ENCODE measurements at regions not wholly inside any gene's neighbourhood (a gene's known extent, or its start where the extent isn't known, plus 50 kb on each side); places are given as distances from the start of the nearest gene placed in this dataset.
"Not testable (repeated sequence)": the region's sequence is repeated elsewhere in the genome, so short reads cannot be mapped to it uniquely, and the experiment has no call there.

- DNase-seq (ENCODE audit: low read depth, low spot score): not testable (repeated sequence)
Observed at GRCh38 chr3:14272959-14273560, 94.4 kb downstream of the LSM3 start.

GRCh38 chr3:14273901-14274611 is 95.4 kb downstream of the LSM3 start:
- DNase-seq (ENCODE audit: low read depth, low spot score): no peak

DNA sequence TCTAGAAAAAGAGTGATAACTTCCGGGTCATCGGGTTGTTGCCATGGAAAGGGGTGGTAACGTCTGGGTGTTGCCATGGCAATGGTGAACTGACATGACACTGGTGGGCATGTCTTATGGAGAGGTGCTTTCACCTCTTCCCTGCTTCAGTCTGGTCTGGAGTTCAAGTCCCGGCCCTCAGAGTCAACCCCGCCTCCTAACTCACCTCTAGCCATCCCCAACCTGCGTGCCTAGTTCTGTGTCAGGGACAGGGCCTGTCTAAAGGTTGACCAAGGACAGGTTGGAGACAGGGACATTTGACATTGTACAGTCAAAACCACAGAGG is 96.0 kb downstream of the LSM3 start:
- no peak for DNase-seq (ENCODE audit: low read depth, low spot score)

DNA sequence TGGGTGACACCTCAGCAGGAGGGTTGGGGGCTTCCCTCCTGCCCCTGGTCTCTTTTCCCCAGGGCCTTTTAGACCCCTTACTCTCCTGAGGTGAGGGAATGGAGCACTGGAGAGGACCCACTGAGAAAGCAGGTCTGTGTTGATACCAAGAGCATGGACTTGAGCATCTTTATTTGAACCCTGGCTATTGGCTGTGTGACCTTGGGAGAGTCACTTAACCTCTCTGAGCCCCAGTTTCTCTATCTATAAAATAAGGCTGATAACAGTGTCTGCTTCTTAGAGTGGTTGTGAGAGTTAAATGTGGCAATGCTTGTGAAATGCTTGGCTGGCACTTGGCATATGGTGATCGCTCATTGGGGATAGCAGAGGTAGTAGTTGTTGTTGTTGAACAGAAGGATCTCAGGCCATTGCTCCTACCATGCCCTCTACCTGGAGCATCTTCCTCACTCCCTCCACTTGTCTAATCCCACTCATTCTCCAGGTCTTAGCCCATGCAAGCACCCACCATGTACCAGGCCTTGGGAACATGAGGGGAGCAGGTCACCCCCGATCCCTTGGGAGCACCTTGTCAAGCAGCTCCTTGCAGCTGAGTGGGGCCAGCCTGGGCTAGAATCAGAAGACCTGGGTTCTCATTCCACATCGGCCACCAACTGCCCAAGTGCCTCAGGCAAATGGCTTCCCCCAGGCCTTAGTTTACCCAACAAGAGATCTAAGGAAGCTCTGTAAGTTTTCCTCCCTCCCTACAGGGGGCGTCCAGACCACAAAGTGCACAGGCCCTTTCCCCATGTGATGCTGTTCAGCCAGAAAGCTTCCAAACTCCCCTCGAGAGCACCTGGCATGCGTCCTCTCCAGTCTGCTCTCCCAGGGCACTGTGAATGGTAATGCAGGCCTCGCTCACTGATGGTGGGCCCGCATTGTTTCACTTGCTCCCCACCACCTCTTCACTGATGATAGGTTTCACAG is 96.7 kb downstream of the LSM3 start:
- no peak for DNase-seq (ENCODE audit: low read depth, low spot score)

DNA sequence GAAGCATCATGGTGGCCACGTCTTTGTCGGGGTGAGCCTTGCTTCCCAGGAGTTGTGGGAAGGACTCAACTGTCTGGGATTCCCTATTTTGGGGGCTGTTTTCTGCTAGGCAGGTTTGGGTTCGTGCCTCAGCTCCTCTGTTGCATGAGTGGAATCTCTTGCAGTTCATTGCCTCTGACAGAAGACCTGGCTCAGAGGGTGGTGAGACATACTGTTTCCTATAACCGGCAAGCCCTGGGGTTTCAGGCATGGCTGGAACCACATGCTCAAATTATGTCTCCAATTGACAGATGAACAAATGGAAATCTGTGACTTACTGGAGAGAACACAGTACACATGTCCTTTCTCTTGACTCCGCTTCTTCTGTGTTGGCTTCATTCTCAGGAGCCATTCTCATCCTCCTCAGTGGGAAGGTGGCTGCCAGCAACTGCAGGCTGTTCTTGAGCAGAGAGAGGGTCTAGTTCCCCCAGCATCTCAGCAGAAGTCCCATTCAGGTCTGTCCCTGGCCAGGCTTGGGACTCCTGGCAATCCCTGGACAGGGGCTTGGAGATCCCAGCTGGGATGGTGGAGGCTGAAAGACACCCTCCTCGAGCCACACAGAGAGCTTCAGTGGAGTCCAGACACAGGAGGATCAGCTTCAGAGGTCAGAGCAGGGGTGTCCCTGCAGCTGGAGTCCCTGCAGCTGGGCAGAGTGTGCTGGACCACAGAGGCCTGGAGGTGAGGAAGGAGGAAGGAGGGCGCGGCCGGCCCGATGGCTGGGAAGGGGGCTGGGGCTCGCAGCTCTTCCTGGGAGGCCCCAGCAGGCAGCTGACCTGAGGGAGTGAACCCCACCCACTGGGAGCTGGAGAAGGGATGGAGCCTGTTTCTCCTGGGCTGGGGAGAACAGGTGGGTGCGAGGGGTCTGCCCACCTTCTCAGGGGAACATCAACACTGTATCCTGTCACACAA is 97.6 kb downstream of the LSM3 start:
- DNase-seq (ENCODE audit: low read depth, low spot score): no peak

DNA sequence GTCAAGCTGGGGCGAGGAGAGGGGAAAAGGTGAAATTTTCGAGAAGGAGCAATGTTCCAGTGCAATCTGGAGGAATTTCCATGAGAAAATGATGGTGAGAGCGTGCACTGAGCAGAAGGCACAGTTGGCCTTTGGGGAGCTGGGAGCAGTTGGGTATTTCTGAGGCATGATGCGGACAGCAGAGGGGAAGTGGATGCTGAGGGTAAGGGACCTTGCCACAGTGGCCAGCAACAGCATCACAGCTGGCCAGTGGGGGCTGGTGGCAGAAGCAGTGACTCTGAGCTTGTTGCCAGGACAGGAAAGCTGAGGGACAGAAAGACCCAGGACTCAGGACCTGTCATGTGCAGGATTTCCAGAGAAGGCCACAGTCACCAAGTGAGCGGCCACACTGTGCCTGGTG is 98.9 kb downstream of the LSM3 start:
- DNase-seq (ENCODE audit: low read depth, low spot score): no peak

GRCh38 chr3:14278265-14278798 is 99.7 kb downstream of the LSM3 start:
- no peak for DNase-seq (ENCODE audit: low read depth, low spot score)

DNA sequence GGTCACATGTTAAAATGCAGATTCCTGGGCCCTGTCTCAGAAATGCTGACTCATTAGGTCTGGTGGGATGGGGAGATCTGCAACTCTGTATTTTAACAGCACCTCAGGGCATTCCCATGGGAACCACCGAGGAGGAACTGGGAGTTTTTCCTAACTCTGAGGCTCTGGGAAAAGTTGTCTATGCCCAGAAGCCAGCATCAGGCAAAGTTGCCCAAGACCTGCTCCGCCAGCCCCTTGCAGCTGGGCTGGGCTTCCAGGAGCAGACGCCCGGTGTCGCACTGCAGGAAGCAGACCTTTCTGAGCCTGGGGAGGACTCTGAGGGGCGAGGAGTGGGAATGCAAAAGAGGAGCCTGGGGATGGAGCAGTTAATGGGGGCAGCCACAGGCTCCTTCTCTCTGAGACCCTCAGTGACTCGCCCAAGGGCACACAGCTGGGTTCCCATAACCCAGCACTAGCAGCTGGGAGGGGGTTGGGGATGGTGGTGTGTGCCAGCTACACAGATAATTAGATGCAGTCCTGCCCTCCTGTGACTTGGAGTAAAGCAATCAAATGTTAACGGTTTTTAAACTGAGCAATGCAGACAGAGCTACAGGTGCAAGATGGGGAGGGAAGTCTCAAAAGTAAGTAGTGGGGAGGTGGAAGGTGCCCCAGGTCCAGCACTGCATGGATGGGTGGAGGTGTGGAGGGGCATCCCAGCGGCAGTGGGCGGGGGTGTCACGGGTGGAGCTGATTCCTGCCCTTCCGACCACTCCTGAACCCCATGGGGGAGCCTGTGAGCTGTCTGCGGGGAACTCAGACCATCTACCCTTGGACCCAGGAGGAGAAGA is 100.4 kb downstream of the LSM3 start:
- no peak for DNase-seq (ENCODE audit: low read depth, low spot score)

GRCh38 chr3:14279626-14280061 is 101.0 kb downstream of the LSM3 start:
- DNase-seq (ENCODE audit: low read depth, low spot score): no peak

DNA sequence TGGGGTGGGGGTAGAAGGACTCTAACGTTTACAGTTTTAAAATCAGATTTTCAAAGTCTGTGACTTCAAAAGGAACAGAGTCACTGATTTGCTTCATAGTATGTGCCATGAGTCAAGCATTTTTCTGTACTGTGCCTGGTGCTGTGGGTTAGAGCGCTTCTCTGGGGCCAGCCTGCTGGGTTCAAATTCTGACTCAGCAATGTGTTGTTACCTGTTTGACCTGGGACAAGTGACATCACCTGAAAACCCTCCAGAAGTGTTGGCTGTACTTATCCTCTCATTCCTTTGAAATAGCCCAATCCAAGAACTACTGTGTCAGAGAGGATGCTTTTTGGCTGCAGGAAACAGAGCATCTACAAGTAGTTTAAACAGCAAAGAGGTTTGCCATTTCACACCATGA is 101.7 kb downstream of the LSM3 start:
- DNase-seq (ENCODE audit: low read depth, low spot score): no peak

GRCh38 chr3:14281053-14281452 is 102.4 kb downstream of the LSM3 start:
- no peak for DNase-seq (ENCODE audit: low read depth, low spot score)

- no peak for DNase-seq (ENCODE audit: low read depth, low spot score)
Observed at GRCh38 chr3:14282001-14282705, 103.5 kb downstream of the LSM3 start.

DNA sequence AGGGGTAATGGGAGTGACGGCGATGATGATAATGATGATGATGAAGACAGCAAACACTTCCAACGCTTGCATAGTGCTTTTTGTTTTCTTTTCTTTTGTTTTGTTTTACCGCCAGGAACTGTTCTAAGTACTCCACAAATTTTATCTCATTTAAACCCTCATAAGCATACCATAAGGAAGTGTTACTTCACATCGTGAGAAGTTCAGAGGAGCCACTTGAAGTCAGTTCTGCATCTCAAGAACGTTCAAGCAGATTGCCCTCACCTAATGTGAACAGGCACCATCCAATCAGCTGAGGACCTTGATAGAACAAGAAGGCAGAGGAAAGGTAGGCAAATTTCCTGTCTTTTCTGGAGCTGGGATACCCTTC is 104.1 kb downstream of the LSM3 start:
- no peak for DNase-seq (ENCODE audit: low read depth, low spot score)

DNA sequence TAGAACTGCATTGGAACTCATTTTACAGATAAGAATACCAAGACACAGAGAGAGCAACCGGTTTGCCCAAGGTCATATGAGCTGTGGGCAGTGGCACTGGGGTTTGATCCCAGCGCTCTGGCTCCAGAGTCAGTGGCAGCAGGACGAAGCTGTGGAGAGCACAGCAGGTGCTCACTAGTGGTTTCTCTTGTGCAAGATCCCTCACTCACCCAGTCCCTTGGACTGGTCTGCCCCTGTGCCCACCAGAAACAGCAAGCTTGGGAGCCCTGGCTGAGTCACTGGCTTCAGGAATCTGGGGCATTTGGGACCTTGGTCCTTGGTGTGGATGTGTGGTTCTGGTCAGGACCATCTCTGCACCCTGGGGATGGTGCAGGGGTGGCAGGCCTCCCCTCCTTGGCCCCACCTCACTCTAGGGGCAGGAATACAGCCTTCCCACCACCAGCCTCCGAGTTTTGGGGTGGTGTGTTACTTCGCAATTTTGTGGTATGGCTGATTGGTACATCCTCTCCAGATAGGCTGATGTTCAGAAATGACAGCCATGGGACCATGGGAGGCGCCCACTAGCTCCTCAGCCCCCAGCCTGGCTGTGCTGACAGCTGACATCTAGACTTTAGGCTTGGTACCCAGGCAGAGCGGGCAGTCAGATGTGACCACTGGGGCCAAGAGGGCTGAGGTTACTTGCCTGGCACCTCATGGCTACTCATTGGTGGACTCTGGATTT is 104.6 kb downstream of the LSM3 start:
- DNase-seq (ENCODE audit: low read depth, low spot score): no peak

DNA sequence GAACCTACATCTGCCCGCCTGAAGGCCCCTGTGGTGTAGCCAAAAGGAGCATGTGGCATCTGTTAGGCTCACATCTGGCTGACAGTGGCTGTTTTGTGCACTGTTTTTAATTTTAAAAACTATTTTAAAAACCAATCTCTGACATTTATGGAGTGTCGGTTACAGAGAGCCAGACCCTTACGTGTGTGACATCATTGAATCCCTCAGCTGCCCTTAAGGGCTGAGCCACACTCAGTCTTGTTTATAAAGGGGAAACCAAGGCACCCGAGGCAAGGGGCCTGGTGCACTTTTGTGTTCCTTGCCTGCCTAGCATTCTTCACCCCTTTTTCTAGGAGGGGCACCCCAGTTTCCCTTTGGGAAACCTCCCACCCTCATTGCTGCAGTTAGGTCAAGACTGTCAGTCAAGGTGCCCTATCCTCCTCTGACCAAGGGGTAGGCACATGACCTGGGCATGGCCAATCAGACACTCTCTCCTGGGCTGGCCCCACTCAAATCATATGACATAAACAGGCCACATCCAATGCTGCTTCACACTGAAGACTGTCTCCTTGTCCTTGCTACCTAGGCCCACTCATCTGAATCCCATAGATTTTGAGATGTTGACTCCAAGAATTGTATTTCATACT is 105.3 kb downstream of the LSM3 start:
- no peak for DNase-seq (ENCODE audit: low read depth, low spot score)

DNA sequence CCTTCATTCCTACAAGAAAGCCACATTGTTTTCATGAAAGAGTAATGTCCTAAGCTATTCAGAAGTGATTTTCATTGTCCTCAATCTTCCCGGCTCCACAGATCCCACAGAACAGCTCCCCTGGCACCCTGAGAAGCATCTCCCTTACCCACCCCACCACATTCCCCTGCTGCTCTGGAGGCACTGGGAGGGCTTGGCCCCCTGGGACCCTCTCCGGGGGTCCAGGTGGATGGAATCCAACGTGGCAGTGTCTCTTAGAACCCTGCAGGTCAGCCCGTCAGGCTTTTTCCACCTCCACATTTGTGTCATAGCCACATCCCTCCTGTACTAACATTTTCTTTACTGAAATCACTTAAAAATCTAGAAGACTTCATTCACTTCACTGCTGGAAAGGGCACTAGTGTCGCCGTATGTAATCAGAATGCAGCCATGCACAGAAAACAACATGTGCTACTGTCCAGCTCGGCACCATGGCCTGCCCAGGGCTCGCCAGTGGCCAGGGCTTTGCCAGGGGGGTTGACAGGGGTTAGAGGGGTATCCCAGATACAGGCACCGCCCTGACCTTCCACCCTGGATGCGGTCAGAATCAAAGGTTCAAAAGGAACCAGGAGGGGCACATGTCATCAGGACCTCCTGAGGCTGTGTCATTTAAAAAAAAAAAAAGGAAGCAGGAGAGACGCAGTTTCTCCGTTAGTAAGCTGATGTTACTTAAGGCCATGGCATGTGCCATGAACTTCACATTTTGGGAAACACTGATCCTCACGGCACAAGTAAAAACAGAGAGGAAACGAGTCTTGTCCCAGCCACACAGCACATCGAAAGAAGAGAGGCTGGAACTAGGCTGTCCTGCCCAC is 106.3 kb downstream of the LSM3 start:
- no peak for DNase-seq (ENCODE audit: low read depth, low spot score)

DNA sequence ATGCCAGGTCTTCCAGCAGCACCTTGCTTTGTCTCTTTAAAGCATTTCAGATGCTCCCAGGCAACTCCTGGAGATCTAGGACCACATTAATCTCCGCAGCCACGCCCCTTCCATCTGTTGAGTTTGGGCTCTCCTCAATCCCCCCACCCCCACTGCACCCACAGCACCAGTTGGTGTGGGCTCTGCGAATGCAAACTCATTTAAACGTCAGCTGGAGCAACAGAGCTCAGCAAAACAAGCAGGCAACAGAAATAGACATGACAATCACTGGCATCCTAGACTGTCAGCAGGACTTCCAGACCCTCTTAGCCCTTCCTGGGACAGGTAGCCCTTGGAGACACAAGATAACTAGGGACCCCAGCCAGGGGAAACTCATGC is 106.9 kb downstream of the LSM3 start:
- DNase-seq (ENCODE audit: low read depth, low spot score): no peak
